Thyroid gland (tissue), 4 donors: ENCODE measurements at regions not wholly inside any gene's neighbourhood (a gene's known extent, or its start where the extent isn't known, plus 50 kb on each side); places are given as distances from the start of the nearest gene placed in this dataset.

Experiments used
- POLR2A ChIP-seq, 2 donors: fragments of 450-650 bp; IDR thresholded peaks; one replicate each; pipeline ENCODE4 v1.6.1; 2017; ENCODE audit warnings: antibody characterized with exemption in 2 of 2, mild to moderate bottlenecking in 2 of 2, moderate library complexity in 1 of 2
- TF ChIP-seq, protein P1 (sequence below), 6 experiments: fragments of 200-600 bp in 3 of 6; fragments of 450-650 bp in 3 of 6; sonication (generic) in 3 of 6; IDR thresholded peaks; one replicate each; pipeline ENCODE4 v1.5.1; 2016 to 2019; ENCODE audit warnings: antibody characterized with exemption in 6 of 6, mild to moderate bottlenecking in 2 of 6, inconsistent platforms in 1 of 6, moderate library complexity in 1 of 6

DNA sequence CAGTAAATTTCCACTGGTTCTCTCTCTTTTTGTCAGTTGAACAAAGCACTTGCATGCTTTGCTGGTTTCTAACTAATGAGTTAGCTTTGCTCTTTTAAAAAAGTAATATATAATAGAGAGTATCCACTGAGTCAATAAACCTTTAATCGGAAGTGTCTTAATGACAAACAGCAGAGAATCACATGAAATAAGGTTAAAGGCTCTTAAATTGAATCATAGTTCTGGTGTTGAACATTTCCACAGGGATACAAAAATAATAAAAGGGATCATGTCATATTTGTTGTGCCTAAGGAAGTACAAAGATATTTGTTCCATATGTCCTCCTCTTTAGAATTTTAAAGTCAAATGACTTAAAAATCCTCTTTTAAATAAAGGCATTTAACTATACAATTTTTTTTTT is 362.6 kb downstream of the LRIG3 start:
- TF ChIP-seq POLR2A (IDR thresholded peaks at IDR 0.05) = no peak
- TF ChIP-seq, protein P1, sequence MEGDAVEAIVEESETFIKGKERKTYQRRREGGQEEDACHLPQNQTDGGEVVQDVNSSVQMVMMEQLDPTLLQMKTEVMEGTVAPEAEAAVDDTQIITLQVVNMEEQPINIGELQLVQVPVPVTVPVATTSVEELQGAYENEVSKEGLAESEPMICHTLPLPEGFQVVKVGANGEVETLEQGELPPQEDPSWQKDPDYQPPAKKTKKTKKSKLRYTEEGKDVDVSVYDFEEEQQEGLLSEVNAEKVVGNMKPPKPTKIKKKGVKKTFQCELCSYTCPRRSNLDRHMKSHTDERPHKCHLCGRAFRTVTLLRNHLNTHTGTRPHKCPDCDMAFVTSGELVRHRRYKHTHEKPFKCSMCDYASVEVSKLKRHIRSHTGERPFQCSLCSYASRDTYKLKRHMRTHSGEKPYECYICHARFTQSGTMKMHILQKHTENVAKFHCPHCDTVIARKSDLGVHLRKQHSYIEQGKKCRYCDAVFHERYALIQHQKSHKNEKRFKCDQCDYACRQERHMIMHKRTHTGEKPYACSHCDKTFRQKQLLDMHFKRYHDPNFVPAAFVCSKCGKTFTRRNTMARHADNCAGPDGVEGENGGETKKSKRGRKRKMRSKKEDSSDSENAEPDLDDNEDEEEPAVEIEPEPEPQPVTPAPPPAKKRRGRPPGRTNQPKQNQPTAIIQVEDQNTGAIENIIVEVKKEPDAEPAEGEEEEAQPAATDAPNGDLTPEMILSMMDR (IDR thresholded peaks at IDR 0.05) = no peak
